Breast epithelium (tissue), 3 donors: ENCODE measurements at regions not wholly inside any gene's neighbourhood (a gene's known extent, or its start where the extent isn't known, plus 50 kb on each side); places are given as distances from the start of the nearest gene placed in this dataset.

Experiments
- POLR2A ChIP-seq: fragments of 450-650 bp; IDR thresholded peaks from one replicate; pipeline ENCODE4 v1.6.1; 2016; ENCODE audit warnings: antibody characterized with exemption, mild to moderate bottlenecking, moderate library complexity
- TF ChIP-seq, protein P1 (sequence below), 3 donors: fragments of 450-650 bp; IDR thresholded peaks; one replicate each; pipeline ENCODE4 v1.5.1; 2016 to 2017; ENCODE audit warnings: antibody characterized with exemption in 3 of 3, mild to moderate bottlenecking in 3 of 3, moderate library complexity in 3 of 3

DNA sequence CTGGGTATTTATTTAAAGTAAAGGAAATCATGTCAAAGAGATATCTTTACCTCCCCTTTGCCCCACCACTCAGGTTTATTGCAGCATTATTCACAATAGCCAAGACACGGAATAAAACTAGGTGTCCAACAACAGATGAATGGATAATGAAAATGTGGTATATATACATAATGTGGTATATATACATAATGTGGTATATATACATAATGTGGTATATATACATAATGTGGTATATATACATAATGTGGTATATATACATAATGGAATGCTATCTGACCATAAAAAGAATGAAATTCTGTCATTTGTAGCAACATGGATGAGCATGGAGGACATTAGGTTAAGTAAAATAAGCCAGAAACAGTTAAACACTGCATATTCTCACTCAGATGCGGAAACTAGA, 262.6 kb upstream of the PLXNA2 start:
- TF ChIP-seq POLR2A = no peak
- TF ChIP-seq, protein P1, sequence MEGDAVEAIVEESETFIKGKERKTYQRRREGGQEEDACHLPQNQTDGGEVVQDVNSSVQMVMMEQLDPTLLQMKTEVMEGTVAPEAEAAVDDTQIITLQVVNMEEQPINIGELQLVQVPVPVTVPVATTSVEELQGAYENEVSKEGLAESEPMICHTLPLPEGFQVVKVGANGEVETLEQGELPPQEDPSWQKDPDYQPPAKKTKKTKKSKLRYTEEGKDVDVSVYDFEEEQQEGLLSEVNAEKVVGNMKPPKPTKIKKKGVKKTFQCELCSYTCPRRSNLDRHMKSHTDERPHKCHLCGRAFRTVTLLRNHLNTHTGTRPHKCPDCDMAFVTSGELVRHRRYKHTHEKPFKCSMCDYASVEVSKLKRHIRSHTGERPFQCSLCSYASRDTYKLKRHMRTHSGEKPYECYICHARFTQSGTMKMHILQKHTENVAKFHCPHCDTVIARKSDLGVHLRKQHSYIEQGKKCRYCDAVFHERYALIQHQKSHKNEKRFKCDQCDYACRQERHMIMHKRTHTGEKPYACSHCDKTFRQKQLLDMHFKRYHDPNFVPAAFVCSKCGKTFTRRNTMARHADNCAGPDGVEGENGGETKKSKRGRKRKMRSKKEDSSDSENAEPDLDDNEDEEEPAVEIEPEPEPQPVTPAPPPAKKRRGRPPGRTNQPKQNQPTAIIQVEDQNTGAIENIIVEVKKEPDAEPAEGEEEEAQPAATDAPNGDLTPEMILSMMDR (IDR thresholded peaks at IDR 0.05) = no peak
